Breast epithelium (tissue), 3 donors: ENCODE measurements at regions not wholly inside any gene's neighbourhood (a gene's known extent, or its start where the extent isn't known, plus 50 kb on each side); places are given as distances from the start of the nearest gene placed in this dataset.

Source experiments
- CTCF ChIP-seq, 3 donors: fragments of 450-650 bp; IDR thresholded peaks; one replicate each; pipeline ENCODE4 v1.5.1; 2016 to 2017; ENCODE audit warnings: antibody characterized with exemption in 3 of 3, mild to moderate bottlenecking in 3 of 3, moderate library complexity in 3 of 3
- POLR2A ChIP-seq: fragments of 450-650 bp; IDR thresholded peaks from one replicate; pipeline ENCODE4 v1.6.1; 2016; ENCODE audit warnings: antibody characterized with exemption, mild to moderate bottlenecking, moderate library complexity
- POLR2AphosphoS5 ChIP-seq, 3 donors: sonication (generic); formaldehyde crosslinking; IDR thresholded peaks; one replicate each; pipeline ENCODE4 v1.6.1; 2017; ENCODE audit warnings: antibody characterized with exemption in 3 of 3

GRCh38 chr14:29236401-29236800, 469.8 kb downstream of the FOXG1 start:
- no peak for TF ChIP-seq CTCF (IDR thresholded peaks at IDR 0.05)
- no peak for TF ChIP-seq POLR2A
- no peak for TF ChIP-seq POLR2AphosphoS5 (IDR thresholded peaks at IDR 0.05)
